Stimulated activated naive CD8-positive, alpha-beta T cell treated with anti-CD3 and anti-CD28 coated beads, Interleukin-15, amount 100 ng/mL, for 72 hours (primary cell): ENCODE measurements at regions not wholly inside any gene's neighbourhood (a gene's known extent, or its start where the extent isn't known, plus 50 kb on each side); places are given as distances from the start of the nearest gene placed in this dataset.

Source experiments
- ATAC-seq: fragments of 150-1000 bp; cut with Tn5 transposase; 2 replicates; pipeline ENCODE4 v1.10.0; 2021; ENCODE audit warnings: mild to moderate bottlenecking, moderate library complexity
- DNase-seq, 2 donors: peaks; one replicate each; pipeline ENCODE4 v3.0.0; 2021 to 2022
- H3K27ac Mint-ChIP-seq, 2 donors: one replicate each; pipeline ENCODE4 v1.8.0; 2022; ENCODE audit warnings: mild to moderate bottlenecking in 2 of 2, mixed read lengths in 2 of 2, moderate library complexity in 2 of 2
- H3K27me3 Mint-ChIP-seq: one replicate; pipeline ENCODE4 v1.8.0; 2022; ENCODE audit warnings: mixed read lengths
- H3K4me1 Mint-ChIP-seq: one replicate; pipeline ENCODE4 v1.8.0; 2022; ENCODE audit warnings: mild to moderate bottlenecking, mixed read lengths
- H3K4me3 Mint-ChIP-seq, 2 donors: one replicate each; pipeline ENCODE4 v1.8.0; 2022; ENCODE audit warnings: mild to moderate bottlenecking in 2 of 2, mixed read lengths in 2 of 2, moderate library complexity in 1 of 2
- H3K9me3 Mint-ChIP-seq, 2 donors: one replicate each; pipeline ENCODE4 v1.8.0; 2022; ENCODE audit warnings: mixed read lengths in 2 of 2

DNA sequence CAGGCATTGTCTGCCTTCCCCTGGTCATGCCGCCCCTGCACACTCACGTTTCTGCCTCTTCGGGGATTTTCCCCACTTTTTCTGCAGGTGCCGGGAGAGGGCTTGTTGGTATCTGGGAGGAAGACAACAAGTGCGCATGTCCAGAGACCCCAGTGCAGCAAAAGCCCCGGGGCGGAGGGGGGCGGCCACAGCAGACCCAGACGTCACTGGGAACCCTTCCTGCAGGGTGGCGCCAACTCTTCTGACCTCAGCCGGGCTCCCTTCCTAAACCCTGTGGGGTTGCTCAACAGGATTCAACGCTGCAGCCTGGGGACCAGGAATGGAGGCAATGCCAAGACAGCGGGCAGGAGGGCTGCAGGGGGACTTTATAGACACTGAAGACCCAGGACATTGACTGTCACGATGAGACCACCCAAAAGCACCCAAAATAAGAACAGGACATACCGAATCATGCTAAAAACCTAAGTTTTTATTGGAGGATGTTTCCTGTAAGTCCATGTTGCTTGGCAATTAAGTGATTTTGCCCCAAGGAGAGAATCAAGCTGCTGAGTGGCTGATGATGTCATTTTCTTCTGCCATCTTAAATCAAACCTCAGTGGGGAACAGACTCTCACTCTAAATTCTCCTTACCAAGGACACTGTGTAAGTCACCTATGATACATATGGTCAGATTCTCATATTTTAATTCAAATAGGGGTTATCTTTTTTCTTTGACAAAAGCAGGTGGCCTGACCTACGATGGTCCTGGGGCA lies 62.9 kb upstream of the SIMC1 start:
- no peak for ATAC-seq
- DNase-seq: no peak
- Mint-ChIP-seq H3K4me3 (no peak overlapping the region), H3K4me1 (no peaks in the 10 kb centered on the region), H3K27ac (no peak overlapping the region), H3K9me3 (peaks cover 0 to 7% of the 10 kb centered on the region in 2 donors), H3K27me3 (peaks cover 58% of the 10 kb centered on the region)

DNA sequence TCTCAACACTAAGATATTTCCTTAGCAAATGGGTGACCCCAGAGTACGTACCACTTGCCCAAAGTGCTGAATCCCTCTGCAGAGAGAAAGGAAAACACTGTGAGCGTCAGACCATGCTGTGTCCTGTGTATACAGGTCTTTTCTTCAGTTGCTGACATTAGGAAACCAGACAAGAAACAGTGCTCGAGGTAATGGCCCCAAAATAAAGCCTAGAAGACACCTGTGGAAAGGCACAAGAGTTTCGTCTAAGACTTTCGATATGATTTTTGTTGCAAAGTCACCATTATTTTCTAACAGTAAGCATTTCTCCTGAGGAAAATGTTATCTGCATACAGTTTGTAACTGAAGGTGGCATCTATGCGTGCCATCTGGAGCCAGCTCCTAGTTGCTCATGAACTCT lies 62.0 kb upstream of the SIMC1 start:
- Mint-ChIP-seq H3K27me3 (peaks cover 63% of the 10 kb centered on the region), H3K27ac (no peak overlapping the region), H3K4me3 (no peak overlapping the region), H3K4me1 (no peaks in the 10 kb centered on the region), H3K9me3 (peaks cover 0 to 7% of the 10 kb centered on the region in 2 donors)
- DNase-seq (no peak), ATAC-seq (no peak)

DNA sequence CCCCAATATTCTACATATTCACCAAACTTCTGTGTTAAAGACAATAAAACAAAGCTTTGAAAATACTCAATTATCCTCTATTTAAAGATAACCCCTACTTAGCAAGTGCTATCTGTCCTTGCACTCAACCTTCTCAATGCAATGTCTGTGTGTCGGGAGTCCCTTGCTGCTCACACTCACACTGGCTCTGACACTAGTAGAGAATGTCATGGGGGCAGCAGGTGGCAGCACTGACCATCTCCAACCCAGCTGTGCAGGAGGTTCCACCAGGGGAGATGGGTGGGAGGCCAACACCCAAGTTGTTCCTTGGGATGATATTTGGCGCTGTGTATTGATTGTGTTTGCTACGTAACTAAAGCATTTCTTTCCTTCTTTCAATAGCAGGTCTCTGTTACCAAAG lies 59.4 kb upstream of the SIMC1 start:
- no peak overlapping the region for H3K27ac Mint-ChIP-seq
- H3K9me3 Mint-ChIP-seq: peaks cover 0 to 7% of the 10 kb centered on the region in 2 donors
- DNase-seq (no peak), ATAC-seq (no peak)
- no peak overlapping the region for H3K4me3 Mint-ChIP-seq
- H3K27me3 Mint-ChIP-seq: peaks cover 75% of the 10 kb centered on the region
- no peaks in the 10 kb centered on the region for H3K4me1 Mint-ChIP-seq

DNA sequence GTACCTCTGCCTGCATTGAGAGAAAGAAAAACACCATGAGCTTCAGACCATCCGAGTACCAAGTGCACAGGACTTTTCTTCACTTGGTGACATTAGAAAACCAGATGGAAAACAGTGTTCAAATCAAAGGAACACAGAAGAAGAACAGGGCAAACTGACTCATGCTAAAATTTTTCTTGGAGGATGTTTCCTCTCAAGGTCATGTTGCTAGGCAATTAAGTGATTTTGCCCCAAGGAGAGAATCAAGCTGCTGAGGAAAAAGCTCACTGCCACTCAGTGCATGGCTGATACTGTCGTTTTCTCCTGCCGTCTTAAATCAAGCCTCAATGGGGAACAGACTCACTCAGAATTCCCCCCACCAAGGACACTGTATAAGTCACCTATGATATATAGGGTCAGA lies 57.9 kb upstream of the SIMC1 start:
- peaks cover 69% of the 10 kb centered on the region for H3K27me3 Mint-ChIP-seq
- H3K4me1 Mint-ChIP-seq: no peaks in the 10 kb centered on the region
- ATAC-seq (no peak), DNase-seq (no peak)
- peaks cover 0 to 7% of the 10 kb centered on the region in 2 donors for H3K9me3 Mint-ChIP-seq
- H3K4me3 Mint-ChIP-seq: no peak overlapping the region
- no peak overlapping the region for H3K27ac Mint-ChIP-seq

DNA sequence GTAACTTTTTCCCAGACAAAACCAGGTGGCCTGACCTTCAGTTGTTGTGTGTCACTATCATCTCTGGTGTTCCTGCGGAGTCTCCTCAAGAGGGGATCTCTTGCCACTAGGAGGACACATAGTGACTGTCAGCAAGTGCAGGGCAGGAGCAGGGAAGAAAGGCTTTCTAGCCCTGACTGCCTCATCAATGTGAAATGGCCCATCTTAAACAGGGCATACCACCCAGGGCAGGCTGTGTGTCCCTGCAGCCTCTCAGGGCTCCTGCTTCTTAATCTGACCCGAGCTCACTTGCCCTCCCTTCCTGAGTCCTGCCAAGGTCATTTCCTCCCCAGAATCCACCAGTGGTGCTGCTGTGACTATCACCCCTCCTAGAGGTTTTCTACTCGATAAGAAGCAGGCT lies 57.4 kb upstream of the SIMC1 start:
- Mint-ChIP-seq H3K27ac (no peak overlapping the region), H3K9me3 (peaks cover 0 to 7% of the 10 kb centered on the region in 2 donors), H3K27me3 (peaks cover 64% of the 10 kb centered on the region), H3K4me3 (no peak overlapping the region), H3K4me1 (no peaks in the 10 kb centered on the region)
- no peak for ATAC-seq
- DNase-seq: no peak

DNA sequence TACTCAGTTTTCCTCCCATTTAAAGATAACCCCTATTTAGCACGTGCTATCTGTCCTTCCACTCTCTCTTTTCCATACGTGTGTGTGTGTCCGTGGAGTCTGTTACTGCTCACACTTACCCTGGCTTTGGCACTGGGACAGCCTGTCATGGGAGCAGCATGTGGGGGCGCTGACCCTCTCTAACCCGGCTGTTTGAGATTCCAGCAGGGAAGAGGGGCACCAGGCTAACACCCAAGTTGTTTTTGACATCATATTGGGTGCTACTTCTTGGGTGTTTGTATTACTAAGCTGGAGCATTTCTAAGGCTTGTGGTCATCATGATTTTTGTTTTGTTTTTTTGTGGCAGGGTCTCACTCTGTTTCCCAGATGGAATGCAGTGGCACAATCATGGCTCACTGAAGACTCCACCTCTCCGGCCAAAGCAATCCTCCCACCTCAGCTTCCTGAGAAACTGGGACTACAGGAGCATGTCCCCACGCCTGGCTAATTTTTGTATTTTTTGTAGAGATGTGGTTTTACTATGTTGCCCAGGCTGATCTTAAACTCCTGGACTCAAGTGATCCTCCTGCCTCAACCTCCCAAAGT lies 56.9 kb upstream of the SIMC1 start:
- H3K4me1 Mint-ChIP-seq: no peaks in the 10 kb centered on the region
- ATAC-seq (no peak), DNase-seq (no peak)
- H3K27me3 Mint-ChIP-seq: peaks cover 58% of the 10 kb centered on the region
- H3K27ac Mint-ChIP-seq: no peak overlapping the region
- no peak overlapping the region for H3K4me3 Mint-ChIP-seq
- peaks cover 0 to 7% of the 10 kb centered on the region in 2 donors for H3K9me3 Mint-ChIP-seq

DNA sequence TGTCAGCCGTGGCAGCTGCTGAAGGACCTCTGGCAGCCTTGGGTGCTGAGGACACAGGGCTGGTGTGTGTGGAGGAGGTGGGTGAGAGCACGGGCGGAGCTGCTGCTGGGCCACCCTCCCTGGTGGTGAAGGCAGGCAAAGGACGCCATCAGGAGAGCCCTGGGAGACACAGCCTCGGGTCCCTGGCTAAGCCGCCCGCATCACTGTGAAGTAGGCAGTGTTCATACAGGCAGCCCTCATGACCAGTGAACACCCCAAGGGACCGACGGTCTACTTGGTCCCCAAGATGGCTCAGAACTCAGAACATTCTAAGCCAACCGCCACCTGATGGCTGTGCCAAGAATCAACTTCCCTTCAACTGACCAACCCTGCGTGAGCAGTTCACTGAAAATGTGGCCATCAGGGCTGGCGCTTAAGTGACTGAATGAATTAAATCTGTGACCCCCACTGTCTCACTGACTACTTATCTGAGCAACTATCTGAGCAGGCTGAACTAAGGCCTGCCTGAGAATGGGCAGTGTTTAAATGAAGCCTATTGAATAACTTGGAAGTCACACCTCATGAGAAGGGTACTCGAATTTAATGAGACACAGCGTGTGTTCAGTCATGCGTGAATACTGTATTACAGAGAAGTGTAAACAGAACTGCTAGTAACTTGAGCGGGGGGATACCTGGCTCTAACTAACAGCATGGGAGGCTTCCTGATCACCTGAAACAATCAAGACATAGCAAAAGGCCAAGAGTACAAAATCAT lies 54.7 kb upstream of the SIMC1 start:
- Mint-ChIP-seq H3K4me3 (no peak overlapping the region), H3K4me1 (no peaks in the 10 kb centered on the region), H3K9me3 (peaks cover 0 to 3% of the 10 kb centered on the region in 2 donors), H3K27ac (no peak overlapping the region), H3K27me3 (peaks cover 37% of the 10 kb centered on the region)
- ATAC-seq: no peak
- no peak for DNase-seq

DNA sequence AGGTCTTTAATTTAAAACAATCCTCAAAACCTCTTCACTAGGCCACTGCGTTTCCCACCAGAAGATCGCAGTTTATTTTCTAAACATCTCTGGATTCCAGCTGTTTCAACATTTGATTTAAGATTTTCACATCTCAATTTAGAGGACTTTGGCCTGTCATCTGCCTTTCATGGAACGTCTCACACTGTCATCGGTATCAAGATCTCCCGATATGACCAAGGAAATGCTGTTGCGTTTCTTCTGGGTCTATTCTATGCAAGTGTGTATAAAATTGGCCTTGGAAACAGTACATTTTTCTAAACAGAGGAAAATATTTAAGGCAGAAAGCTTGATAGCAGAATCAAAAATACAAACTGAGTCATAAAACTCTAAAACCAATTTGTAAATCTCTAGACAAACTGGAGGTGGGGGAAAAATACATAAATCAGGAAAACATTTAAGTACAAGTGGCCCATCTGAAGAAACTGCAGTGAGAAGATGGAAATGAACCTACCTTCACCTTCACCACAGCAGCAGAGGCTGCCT lies 53.6 kb upstream of the SIMC1 start:
- Mint-ChIP-seq H3K4me1 (no peaks in the 10 kb centered on the region), H3K27ac (no peak overlapping the region), H3K4me3 (no peak overlapping the region), H3K9me3 (no peaks in the 10 kb centered on the region), H3K27me3 (peaks cover 25% of the 10 kb centered on the region)
- ATAC-seq: no peak
- DNase-seq: no peak

DNA sequence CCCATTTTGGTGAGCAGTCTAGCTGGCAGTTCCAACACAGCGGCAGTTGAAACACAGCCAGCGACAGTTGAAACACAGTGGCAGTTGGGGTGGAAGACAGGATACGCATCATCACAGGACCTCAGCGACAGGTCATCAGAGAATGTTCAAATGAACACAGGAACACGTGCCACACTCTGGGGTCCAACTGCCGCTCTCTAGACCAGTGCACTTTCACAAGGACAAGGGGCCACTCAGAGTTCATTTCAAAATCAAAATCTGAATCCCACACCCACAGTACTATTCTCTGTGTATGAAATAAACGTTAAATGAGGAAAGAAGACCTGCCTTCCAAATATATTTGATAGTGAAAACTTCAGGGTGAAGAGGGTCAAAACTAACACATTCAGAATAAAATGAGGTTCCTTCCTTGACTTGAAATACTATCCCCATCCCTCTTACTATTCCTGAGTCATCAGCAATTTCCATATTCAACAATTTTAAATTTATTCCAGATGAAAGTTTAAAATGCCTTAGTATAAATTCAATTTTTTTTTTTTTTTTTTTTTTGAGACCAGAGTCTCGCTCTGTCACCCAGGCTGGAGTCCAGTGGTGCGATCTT lies 53.0 kb upstream of the SIMC1 start:
- no peak overlapping the region for H3K4me3 Mint-ChIP-seq
- H3K9me3 Mint-ChIP-seq: no peaks in the 10 kb centered on the region
- H3K27me3 Mint-ChIP-seq: peaks cover 20% of the 10 kb centered on the region
- H3K4me1 Mint-ChIP-seq: no peaks in the 10 kb centered on the region
- ATAC-seq (no peak), DNase-seq (no peak)
- H3K27ac Mint-ChIP-seq: no peak overlapping the region

DNA sequence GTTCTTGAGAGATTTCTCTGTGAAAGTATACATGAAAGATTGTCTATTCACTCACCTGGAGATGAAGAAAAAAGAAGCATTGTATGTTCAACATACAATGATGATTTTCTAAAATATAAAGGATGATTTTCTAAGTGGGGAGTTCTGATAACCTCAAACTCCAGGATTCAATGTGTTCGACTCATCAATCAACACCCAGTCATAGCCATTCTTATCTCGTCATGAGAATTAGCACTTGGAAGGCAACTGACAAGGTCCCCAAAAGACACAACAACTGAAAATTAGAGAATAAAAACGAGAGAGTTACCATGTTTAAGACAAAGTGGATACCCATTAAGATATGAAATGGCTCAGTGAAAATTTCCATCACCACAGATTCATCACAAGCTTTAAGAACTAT lies 52.1 kb upstream of the SIMC1 start:
- ATAC-seq (no peak), DNase-seq (no peak)
- no peak overlapping the region for H3K27ac Mint-ChIP-seq
- H3K27me3 Mint-ChIP-seq: peaks cover 13% of the 10 kb centered on the region
- H3K9me3 Mint-ChIP-seq: no peaks in the 10 kb centered on the region
- H3K4me1 Mint-ChIP-seq: no peaks in the 10 kb centered on the region
- H3K4me3 Mint-ChIP-seq: no peak overlapping the region

DNA sequence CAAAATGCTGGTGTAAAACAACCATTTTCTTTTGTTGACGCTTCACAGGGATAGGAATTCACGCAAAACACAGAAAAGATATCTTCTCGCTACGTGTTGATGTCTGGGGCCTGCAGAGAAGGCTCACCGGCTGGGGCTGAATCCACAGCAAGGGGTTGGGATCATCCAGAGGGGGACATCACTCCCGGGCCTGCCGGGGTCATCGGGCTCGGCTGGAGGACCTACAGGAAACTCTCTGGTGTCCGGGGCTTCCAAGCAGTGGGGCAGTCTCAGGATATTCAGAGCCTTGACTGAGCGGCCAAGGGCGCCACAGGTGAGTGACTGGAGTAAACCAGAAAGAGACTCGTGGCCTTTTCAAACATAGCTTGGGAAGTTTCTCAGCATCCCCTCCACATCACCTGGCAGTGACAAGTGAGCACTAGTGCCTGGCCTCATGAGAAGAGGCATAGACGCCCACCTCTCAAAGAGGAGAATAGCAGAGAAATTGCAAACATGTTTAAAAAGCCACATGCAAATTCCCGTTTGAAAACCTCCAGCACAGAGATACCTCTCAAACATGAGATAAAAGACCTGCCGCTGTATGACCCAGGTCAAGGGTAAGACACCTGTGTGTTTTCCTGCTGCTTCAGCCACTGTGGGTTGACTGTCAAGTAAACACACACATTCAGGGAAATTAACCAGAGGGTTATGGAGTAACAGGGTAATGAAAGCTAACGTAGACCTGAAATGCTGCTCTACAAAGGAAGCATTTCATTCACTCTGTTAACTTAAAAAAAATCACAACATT lies 50.8 kb upstream of the SIMC1 start:
- no peak overlapping the region for H3K27ac Mint-ChIP-seq
- no peaks in the 10 kb centered on the region for H3K4me1 Mint-ChIP-seq
- ATAC-seq (no peak), DNase-seq (no peak)
- H3K9me3 Mint-ChIP-seq: no peaks in the 10 kb centered on the region
- H3K27me3 Mint-ChIP-seq: peaks cover 3% of the 10 kb centered on the region
- no peak overlapping the region for H3K4me3 Mint-ChIP-seq

DNA sequence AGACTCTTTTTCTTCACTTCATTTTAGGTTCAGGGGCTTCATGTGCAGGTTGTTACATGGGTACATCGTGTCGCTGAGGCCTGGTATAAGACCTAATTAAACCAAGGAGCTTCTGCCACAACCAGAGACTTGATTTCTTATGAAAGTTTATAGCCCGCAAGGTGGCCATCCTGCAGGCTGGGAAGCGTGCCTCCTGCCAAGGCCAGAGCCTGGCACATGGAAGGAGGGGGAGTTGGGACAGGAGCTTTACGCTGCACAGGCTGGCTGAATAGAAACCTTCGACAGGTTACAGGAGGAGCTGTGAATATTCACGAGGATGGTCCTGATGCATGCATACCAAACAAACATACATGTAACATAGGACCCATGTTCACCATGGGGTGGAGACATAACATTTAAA lies 50.1 kb upstream of the SIMC1 start:
- Mint-ChIP-seq H3K4me3 (no peak overlapping the region), H3K27me3 (peaks cover 2% of the 10 kb centered on the region)

More for the DNA sequence above, 50.1 kb upstream of the SIMC1 start:
- no peak for ATAC-seq
- DNase-seq: no peak
- Mint-ChIP-seq H3K27ac (no peak overlapping the region), H3K9me3 (no peaks in the 10 kb centered on the region), H3K4me1 (no peaks in the 10 kb centered on the region)
